SU-DHL-6 (cell line): ENCODE measurements at regions not wholly inside any gene's neighbourhood (a gene's known extent, or its start where the extent isn't known, plus 50 kb on each side); places are given as distances from the start of the nearest gene placed in this dataset.

Source experiments
- H2AFZ ChIP-seq: fragments of 200-600 bp; sonication (generic); 2 replicates; pipeline ENCODE4 v1.6.1; 2014; ENCODE audit warnings: low read depth, mild to moderate bottlenecking, moderate library complexity, mixed read lengths, antibody characterized with exemption, low read length; ENCODE audit not compliant: severe bottlenecking
- H3F3A ChIP-seq: fragments of 200-600 bp; shearing (Covaris generic); 2 replicates; pipeline ENCODE4 v1.6.0; 2016; ENCODE audit warnings: antibody characterized with exemption, mild to moderate bottlenecking; ENCODE audit not compliant: insufficient read depth
- H3K27ac ChIP-seq: fragments of 200-600 bp; sonication (generic); 2 replicates; pipeline ENCODE4 v1.5.1; 2016; ENCODE audit warnings: low read depth, mild to moderate bottlenecking, low read length, moderate library complexity, mixed read lengths
- H3K27me3 ChIP-seq: fragments of 200-600 bp; sonication (generic), shearing (Covaris generic); 2 replicates; pipeline ENCODE4 v1.6.0; 2014; ENCODE audit warnings: mild to moderate bottlenecking, low read length
- H3K36me3 ChIP-seq: fragments of 200-600 bp; sonication (generic); 2 replicates; pipeline ENCODE4 v1.6.1; 2014; ENCODE audit warnings: mild to moderate bottlenecking, low read length, mixed read lengths
- H3K4me2 ChIP-seq: fragments of 300-600, 200-600 bp; shearing (Covaris generic), sonication (generic); 2 replicates; pipeline ENCODE4 v1.6.0; 2014; ENCODE audit warnings: low read length, low read depth, mild to moderate bottlenecking; ENCODE audit not compliant: poor library complexity, severe bottlenecking
- H3K4me3 ChIP-seq: fragments of 200-600 bp; sonication (generic); 2 replicates; pipeline ENCODE4 v1.5.1; 2014; ENCODE audit warnings: antibody characterized with exemption, low read length, mild to moderate bottlenecking, mixed read lengths; ENCODE audit not compliant: insufficient read depth, poor library complexity, severe bottlenecking
- H3K79me2 ChIP-seq: fragments of 200-600 bp; sonication (generic); 2 replicates; pipeline ENCODE4 v1.6.1; 2014; ENCODE audit warnings: mild to moderate bottlenecking, low read length, moderate library complexity; ENCODE audit not compliant: insufficient read depth
- H3K9ac ChIP-seq: fragments of 200-600 bp; sonication (generic); 2 replicates; pipeline ENCODE4 v1.7.0; 2014; ENCODE audit warnings: mild to moderate bottlenecking, low read length
- H3K9me2 ChIP-seq: fragments of 200-600 bp; sonication (generic); replicated peaks from 2 replicates; pipeline ENCODE4 v1.6.1; 2014; ENCODE audit warnings: low read length; ENCODE audit not compliant: insufficient read depth
- H3K9me3 ChIP-seq: fragments of 200-600 bp; sonication (generic); 2 replicates; pipeline ENCODE4 v1.6.1; 2014; ENCODE audit warnings: low read length, mixed read lengths; ENCODE audit not compliant: insufficient read depth
- H4K20me1 ChIP-seq: fragments of 200-600 bp; sonication (generic); 2 replicates; pipeline ENCODE4 v1.6.1; 2014; ENCODE audit warnings: low read depth, mild to moderate bottlenecking, antibody characterized with exemption, low read length, moderate library complexity, mixed read lengths
- EZH2phosphoT487 ChIP-seq: fragments of 200-600 bp; sonication (generic), shearing (Covaris generic); conservative IDR thresholded peaks from 2 replicates; pipeline ENCODE4 v1.6.1; 2018; ENCODE audit warnings: mild to moderate bottlenecking, antibody characterized with exemption, low read length, moderate library complexity, mixed read lengths
- TF ChIP-seq, protein P1 (sequence below): fragments of 200-600 bp; sonication (generic); IDR thresholded peaks from one replicate; pipeline ENCODE4 v1.5.1; 2017; ENCODE audit warnings: antibody characterized with exemption, mild to moderate bottlenecking, low read length, moderate library complexity; ENCODE audit not compliant: insufficient read depth, poor library complexity, severe bottlenecking

DNA sequence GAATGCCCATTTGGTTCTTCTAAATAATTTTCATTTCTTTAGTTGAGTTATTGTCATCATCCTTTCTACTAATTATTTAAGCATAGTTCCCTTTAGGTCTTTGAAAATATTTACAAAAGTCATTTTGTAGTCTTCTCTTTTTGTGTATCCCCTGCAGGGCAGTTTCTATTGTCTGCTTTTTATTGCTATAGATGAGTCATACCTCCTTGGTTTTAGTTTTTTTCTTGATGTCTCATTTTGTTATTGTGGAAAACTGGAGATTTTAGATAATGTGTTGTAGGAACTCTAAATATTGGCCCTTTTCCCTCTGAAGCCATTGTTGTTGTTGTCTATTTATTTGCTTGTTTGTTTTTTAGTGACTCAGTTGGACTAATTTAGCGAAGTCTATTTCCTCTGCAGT is 387.9 kb downstream of the NUF2 start:
- Histone ChIP-seq H3K4me2 (no peak overlapping the region), H3K79me2 (no peaks in the 10 kb centered on the region)
- TF ChIP-seq EZH2phosphoT487 = no peak
- TF ChIP-seq, protein P1, sequence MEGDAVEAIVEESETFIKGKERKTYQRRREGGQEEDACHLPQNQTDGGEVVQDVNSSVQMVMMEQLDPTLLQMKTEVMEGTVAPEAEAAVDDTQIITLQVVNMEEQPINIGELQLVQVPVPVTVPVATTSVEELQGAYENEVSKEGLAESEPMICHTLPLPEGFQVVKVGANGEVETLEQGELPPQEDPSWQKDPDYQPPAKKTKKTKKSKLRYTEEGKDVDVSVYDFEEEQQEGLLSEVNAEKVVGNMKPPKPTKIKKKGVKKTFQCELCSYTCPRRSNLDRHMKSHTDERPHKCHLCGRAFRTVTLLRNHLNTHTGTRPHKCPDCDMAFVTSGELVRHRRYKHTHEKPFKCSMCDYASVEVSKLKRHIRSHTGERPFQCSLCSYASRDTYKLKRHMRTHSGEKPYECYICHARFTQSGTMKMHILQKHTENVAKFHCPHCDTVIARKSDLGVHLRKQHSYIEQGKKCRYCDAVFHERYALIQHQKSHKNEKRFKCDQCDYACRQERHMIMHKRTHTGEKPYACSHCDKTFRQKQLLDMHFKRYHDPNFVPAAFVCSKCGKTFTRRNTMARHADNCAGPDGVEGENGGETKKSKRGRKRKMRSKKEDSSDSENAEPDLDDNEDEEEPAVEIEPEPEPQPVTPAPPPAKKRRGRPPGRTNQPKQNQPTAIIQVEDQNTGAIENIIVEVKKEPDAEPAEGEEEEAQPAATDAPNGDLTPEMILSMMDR = no peak

DNA sequence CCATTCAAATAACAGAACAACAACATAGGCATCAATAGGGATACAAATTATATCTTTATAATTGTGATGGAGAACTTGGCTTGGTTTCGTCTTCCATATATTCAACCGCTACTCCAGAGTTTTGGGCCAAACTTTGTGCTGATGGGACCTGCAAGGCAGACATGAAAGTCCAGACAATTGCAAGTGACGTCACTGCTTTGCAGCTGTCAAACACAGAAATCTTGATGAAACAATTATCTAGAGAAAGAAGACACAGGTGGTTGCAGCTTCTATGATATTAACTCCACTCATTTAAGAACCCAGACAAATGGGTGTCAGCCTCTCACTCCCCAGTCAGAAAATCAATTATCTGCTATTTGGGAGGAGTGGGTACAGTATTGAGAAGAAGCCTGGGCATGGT is 390.6 kb downstream of the NUF2 start:
- Histone ChIP-seq H3K9me3 (no peaks in the 10 kb centered on the region), H3K27me3 (no peaks in the 10 kb centered on the region), H3K4me2 (no peak overlapping the region), H3K27ac (no peak overlapping the region), H3K9me2 (no peaks in the 10 kb centered on the region), H3F3A (no peaks in the 10 kb centered on the region), H2AFZ (no peak overlapping the region), H4K20me1 (no peaks in the 10 kb centered on the region), H3K36me3 (no peaks in the 10 kb centered on the region), H3K79me2 (no peaks in the 10 kb centered on the region), H3K9ac (no peak overlapping the region), H3K4me3 (no peak overlapping the region)
- TF ChIP-seq EZH2phosphoT487 = no peak
- TF ChIP-seq, protein P1 = no peak

More for the DNA sequence above, 387.9 kb downstream of the NUF2 start:
- Histone ChIP-seq H3K9me2 (no peaks in the 10 kb centered on the region), H3F3A (no peaks in the 10 kb centered on the region), H3K4me3 (no peak overlapping the region), H2AFZ (no peak overlapping the region), H3K27ac (no peak overlapping the region), H3K9me3 (no peaks in the 10 kb centered on the region), H4K20me1 (no peaks in the 10 kb centered on the region), H3K36me3 (no peaks in the 10 kb centered on the region), H3K9ac (no peak overlapping the region), H3K27me3 (no peaks in the 10 kb centered on the region)

DNA sequence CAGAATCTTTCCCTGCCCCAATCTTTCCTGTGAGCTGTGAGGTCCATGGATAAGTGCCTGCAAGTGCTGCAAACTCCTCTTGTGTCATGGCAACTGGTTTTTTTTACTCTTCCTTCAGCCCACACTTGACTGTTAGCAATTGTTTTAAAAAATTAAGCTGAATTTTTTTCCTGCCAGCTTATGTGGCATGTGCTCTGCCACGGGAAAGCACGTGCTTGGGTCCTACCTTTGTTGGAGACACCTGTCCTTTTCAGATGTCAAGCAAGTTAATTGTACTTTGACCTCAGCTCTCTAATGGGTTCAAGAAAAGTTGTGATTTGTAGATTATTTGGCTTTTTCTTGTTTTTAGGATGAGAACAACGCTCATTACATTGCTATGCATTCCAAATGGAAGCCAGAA is 398.5 kb downstream of the NUF2 start:
- no peaks in the 10 kb centered on the region for H4K20me1 ChIP-seq
- H3K79me2 ChIP-seq = no peaks in the 10 kb centered on the region
- no peak overlapping the region for H3K9ac ChIP-seq
- no peaks in the 10 kb centered on the region for H3K9me2 ChIP-seq
- H2AFZ ChIP-seq = no peak overlapping the region
- H3K4me3 ChIP-seq = no peak overlapping the region
- H3K9me3 ChIP-seq = no peaks in the 10 kb centered on the region
- no peaks in the 10 kb centered on the region for H3K36me3 ChIP-seq
- TF ChIP-seq EZH2phosphoT487 = no peak
- H3K27ac ChIP-seq = no peak overlapping the region
- H3F3A ChIP-seq = no peaks in the 10 kb centered on the region
- no peak overlapping the region for H3K4me2 ChIP-seq
- H3K27me3 ChIP-seq = no peaks in the 10 kb centered on the region

DNA sequence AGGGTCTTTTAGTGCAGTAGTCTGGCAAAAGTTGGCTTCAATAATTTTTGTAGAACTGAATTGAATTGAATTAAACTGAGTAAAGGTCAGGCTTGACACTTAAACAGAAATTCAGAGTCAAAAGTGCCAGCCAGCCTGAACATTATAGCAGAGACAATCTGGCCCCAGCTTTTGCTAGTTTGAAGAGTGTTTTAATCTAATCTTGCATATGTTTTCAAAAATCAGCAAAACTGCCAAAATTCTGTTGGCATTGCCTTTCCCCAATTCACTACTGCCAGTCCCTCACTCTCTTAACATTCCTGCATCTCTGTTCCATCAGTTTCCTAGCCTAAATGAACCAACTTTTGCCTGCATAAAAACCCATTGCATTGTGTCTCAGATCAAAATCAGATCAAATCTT is 403.8 kb downstream of the NUF2 start:
- no peak for TF ChIP-seq EZH2phosphoT487
- TF ChIP-seq, protein P1 = no peak
- no peaks in the 10 kb centered on the region for H3K36me3 ChIP-seq

More for the DNA sequence above, 403.8 kb downstream of the NUF2 start:
- Histone ChIP-seq H3K79me2 (no peaks in the 10 kb centered on the region), H3F3A (no peaks in the 10 kb centered on the region), H3K27ac (no peak overlapping the region), H3K9me3 (no peaks in the 10 kb centered on the region), H2AFZ (no peak overlapping the region), H3K4me3 (no peak overlapping the region), H4K20me1 (no peaks in the 10 kb centered on the region), H3K4me2 (no peak overlapping the region), H3K9me2 (no peaks in the 10 kb centered on the region), H3K9ac (no peak overlapping the region), H3K27me3 (no peaks in the 10 kb centered on the region)
